Stimulated activated CD8-positive, alpha-beta memory T cell treated with anti-CD3 and anti-CD28 coated beads, Interleukin-4, amount 100 ng/mL, for 48 hours (primary cell): ENCODE measurements at regions not wholly inside any gene's neighbourhood (a gene's known extent, or its start where the extent isn't known, plus 50 kb on each side); places are given as distances from the start of the nearest gene placed in this dataset.
A peak's percentile ranks its signal among the peaks of the same experiment; 100 is the strongest.
"Not testable (repeated sequence)": the region's sequence is repeated elsewhere in the genome, so short reads cannot be mapped to it uniquely, and the experiment has no call there.

ENCODE experiments used
- DNase-seq: peaks from one replicate; pipeline ENCODE4 v3.0.0-alpha.2; 2020

DNA sequence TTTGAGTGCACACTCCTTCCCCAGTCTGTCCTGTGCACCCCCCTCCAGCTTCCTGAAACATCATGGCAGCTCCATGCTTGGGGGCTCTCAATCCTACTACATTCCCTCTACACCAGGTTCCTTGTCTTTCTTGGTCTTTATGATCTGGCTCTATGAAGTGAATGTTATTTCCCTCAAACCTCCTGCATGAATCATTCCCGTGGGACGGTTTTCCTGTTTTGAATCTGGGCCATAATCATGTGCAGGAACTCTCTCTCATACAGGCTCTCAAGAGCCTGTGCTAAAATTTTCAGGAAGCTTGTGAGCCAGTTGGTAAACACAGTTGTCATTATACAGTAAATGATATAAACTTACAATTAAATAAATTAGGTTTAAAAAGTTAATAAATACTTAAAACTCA is 89.8 kb upstream of the KCNE2 start:
- DNase-seq: no peak

DNA sequence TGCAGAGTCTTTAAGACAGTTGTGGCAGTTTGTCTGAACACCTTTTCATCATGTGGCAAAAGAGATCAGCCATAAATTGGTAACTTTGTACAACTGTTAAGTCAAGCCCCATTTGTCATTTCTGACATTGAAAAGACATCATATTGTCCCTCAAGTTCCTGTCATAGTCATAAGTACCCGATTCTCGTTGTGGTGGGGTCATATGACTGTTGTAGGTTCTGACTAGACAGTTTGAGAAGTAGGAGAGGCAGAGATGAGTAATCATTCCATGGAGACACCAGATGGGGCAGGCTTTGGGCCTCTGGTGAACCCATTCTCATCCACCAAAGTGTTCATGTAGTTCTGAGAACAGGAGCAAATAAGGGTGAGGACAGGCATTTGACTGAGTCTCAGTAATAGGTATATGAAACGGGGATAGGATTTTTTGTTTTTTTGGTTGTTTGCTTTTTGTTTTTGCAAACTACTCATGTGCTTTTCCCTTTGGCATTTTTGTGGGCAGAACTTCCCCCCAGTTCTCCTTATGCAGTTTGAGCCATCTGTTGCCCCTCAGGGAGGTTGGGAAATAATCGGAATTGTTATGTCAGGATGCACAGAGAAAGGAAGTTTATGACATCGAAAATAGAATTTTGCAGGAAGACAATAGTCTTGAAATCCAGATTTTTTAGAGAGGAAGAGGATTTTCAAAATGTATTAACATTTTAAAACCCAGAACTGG is 86.9 kb upstream of the KCNE2 start:
- peak; percentile 43 for DNase-seq

DNA sequence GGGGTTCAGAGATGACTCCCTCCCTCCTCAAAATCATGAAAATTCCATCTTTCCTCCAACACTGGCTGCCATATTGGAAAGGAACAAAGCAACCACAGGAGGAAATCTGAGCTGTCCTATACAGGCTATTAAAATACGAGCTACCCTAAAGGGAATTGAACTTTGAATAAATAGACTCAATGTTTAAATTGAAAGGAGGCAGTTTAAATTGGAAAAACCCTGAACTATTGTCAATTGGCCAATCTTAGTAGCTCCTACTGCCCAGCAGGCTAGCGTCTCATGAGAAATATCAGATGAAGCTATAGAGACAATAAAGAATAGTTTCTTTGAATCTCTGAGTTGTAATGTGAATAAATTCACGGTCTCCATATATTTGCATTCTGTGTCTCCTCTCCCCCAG is 85.4 kb upstream of the KCNE2 start:
- DNase-seq: no peak

DNA sequence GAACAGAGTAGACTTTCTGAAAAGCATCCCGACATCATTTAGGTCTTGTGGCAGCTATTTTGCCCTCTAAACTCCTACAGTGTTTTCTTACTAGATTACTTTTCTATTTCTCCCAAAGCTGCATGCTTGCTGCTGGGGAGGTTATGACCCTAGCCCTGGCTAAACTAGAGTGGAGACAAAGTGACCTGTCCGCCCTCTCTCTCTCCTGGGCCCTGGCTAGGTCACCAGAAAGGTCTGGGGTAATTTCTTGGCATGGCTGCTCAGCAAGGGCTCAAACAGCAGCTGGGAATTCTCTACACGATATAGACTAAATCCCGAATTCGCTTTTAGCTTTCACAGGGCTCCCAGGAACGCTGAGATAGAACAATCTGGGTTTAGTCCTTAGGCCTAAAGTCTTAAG is 84.5 kb upstream of the KCNE2 start:
- no peak for DNase-seq

DNA sequence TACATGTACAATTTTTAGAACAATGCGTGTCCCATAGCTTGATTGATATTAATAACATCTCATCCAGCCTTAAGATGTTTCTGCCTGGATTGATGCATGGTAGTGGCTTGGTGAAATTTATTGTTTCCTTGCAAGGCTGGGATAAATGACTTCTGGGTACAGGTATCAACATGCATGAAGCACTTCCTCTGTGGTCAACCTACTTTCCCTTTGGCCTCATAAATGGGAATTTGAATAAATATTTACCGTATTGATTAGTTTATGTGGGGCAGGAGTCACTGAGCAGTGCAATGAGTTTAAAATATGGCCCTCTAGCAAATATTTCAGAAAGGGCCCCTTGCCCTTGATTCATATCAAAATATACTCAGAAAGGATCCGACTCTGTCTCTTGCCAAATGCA is 83.9 kb upstream of the KCNE2 start:
- DNase-seq: no peak

DNA sequence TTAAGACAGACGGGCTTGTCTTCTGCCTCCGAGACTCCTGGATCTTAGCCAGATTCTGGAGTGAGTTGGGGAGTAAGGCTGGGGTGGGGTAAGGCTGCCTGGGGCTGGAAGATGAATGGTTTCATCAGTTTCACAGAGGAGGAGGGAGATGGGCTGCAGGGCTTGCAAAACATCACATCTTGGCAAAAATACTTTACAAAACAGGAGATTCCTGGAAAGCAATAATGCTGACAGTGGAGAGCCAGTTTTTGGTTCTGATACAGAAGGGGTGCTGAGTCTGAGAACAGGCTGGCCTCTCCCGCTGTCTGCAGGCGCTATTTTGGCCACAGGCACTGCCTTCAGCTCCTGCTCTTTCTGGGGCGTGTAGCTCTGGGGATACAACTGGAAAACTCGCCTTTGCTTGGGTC is 83.4 kb upstream of the KCNE2 start:
- DNase-seq: no peak

DNA sequence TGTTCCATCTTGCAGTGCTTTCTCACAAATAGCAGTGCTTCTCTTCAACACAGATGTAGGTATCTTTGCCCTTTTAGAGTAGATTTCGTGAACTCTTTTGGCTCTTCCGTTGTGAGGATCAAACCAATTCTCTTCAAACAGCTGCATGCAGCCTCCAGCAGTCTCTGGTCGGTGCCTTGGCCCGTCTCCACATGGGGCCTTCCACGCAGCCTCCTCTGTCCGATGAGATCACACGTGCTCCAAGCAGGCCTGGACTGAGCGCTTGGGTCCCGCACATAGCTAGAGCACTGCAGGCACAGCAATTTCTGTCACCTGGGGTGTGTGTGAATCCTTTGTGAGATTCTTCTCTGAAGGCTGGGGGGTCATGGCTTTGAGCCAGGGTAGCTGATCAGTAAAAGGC is 82.8 kb upstream of the KCNE2 start:
- DNase-seq: no peak

DNA sequence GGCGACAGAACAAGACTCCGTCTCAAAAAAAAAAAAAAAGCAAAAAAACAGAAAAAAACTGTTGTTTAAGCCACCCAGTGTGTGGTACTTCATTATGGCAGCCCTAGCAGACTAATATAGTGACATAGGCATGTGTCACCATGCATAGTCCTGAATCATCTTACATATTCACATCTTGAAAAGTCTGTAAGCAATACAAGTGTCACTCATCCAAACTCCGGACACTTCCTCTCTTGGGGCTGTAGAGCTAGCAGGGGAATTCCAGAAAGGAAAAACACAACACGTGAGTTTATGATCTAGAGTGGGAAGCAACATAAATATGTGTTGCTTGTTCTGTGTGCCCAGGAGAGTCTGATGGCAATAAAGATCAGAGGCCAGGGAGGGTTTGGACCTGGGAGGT is 81.6 kb upstream of the KCNE2 start:
- no peak for DNase-seq

DNA sequence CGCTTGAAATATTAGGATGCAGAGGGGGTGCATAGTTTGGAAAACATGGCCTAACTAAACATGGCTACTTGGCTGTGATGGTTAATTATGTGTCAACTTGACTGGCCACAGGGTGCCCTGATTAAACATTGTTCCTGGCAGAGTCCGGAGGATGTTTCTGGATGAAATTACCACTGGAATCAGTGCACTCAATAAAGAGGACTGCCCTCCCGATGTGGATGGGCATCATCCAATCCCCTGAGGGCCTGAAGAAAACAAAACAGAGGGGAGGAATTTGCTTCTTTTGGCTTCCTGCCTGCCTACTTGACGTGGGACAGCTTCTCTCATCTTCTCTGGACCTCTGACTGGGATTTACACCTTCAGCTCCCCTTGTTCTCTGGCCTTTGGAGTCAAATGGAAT is 79.1 kb upstream of the KCNE2 start:
- no peak for DNase-seq

DNA sequence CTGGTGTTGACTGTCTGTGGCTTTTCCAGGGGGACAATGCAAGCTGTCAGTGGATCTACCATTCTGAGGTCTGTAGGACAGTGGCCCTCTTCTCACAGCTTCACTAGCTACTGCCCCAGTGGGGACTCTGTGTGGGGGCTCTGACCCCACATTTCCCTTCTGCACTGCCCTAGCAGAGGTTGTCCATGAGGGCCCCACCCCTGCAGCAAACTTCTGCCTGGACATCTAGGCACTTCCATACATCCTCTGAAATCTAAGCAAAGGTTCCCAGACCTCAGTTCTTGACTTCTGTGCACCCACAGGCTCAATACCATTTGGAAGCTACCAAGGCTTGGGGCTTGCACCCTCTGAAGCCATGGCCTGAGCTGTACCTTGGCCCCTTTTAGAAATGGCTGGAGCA is 75.8 kb upstream of the KCNE2 start:
- not testable (repeated sequence) for DNase-seq

DNA sequence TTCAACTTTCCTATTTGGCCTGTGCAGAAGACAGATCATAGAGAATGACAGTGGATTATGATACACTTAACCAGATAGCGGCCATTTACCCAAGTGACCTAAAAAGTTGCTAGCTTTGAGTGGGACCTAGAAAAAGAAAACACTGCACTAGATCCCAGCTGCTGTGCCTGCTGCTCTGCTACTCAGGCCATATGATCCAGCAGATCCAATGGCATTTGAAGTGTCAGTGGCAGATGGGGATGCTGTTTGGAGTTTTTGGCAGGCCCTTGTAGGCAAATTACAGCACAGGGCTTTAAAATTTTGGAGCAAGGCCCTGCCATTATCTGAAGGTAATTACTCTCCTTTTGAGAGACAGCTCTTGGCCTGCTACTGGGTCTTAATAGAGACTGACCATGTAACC is 74.0 kb upstream of the KCNE2 start:
- no peak for DNase-seq

DNA sequence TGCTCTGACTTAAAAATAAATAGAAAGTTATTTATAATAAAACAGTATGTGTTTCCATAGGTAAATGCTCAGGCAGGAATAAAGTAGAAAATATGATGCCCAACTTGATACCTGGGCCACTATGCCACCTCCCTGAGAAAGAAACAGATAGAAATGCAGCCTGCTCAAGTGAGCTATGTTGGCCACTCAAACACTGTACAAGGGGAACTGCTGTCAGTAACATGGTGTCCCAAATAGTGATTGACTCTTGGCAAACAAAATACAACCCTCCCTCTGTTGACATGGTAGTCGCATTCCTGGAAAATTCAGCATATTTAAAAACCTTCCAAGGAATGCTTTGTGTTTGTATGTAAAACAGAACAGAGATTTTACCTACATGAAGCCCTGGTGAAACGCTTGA is 66.9 kb upstream of the KCNE2 start:
- no peak for DNase-seq

DNA sequence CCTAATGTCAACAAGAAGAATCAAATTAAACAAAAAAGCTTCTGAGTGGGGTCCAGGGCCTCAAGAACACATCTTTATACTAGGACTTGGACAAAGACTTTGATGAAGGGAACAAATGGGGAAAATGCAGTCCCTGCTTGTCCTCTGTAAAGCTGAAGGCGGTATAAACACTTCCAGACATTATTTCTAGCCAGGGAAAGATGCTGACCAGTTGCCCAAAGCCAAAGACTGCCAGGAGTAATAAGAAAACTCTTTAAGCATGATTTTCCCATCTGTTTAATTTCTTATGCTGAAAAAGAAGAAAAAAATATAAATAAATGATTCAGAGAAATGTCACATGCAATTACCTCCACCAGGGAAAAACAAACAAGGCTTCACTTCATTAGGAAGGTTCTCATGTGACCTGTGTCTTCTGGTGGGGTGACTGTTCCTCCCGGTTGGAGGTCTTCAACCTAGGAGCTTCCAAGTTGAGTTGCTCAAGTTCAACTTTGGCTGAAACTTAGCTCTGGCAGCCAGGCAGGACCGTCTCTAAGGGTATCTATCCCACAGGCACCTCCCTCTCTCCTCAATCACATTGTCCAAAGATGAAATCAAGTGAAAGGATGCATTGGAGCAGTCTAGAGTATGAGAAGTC is 65.2 kb upstream of the KCNE2 start:
- no peak for DNase-seq

DNA sequence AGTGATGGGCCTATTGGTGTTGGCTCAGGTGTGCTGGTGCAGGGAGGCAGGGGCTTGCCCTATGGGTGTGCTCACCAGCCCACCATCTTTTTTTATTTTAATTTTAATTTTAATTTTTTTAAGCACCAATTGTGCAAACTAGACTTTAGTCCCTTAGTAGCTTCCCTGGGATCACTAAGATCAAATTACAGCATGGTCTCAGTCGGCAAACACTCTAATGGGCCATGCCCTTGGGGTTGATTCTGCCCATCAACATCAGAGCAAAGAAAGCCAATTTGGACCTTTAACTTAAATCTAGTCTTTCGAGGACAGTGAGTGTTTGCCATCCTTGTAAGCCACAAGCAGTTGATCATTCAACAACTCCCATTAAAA is 64.7 kb upstream of the KCNE2 start:
- DNase-seq: no peak

DNA sequence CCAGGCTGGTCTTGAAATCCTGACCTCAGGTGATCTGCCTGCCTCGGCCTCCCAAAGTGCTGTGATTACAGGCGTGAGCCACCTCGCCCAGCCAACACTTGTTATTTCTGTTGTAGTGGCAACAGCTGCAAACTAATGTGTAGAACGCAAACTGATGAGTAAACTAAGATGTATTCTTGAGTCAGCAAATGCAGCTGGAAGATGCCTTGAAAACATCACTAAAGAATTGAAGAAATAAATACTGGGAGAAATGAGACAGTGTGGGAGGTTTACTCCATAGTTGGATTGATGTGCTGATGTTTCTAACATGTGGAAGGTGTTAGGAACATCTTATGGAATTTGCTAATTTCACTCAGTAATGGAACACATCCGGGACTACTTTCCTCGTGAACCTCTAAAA is 61.3 kb upstream of the KCNE2 start:
- no peak for DNase-seq

DNA sequence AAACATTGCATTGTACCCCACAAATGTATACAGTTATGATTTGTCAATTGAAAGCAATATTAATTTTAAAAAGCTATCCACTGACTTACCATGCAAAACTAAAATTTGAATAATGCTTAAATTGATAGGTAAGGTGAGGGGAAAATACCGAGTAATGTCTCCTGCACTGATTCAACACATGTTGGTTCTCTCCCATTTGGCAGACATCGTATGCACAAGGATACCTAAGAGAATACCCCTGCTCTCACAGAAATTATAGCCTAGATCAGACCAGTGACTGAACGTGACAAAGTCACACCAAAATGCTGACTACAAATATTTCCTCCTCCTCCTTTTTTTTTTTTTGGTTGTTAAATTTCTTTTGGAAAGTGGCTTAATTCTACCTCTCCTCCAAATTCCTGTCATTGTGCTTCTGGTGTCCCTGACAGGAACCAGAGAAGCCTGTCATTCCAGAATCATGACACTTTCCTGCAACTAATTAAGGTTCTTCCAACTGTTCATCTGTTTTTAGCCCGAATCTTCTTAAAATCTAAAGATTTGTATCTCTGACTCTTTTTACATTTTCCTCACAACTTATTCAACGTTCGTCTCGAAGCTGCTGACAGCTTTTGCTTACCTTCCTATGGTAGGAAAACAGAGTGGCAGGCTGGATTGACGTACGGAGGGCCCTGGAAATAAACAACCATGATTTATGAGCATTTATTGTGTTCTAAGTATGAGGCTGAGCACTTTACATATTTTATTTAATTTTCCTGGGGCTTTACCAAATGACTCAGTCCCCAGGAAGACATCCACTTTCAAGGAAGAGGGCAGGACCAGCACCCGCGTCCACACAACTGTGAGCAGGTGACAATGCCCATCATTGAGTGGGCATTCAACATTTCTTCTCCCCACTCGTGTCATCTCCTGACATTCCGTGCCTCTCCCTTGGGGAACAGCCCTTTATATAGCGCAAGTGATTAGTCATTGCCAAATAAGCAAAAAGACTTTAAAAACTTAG is 57.9 kb upstream of the KCNE2 start:
- no peak for DNase-seq

DNA sequence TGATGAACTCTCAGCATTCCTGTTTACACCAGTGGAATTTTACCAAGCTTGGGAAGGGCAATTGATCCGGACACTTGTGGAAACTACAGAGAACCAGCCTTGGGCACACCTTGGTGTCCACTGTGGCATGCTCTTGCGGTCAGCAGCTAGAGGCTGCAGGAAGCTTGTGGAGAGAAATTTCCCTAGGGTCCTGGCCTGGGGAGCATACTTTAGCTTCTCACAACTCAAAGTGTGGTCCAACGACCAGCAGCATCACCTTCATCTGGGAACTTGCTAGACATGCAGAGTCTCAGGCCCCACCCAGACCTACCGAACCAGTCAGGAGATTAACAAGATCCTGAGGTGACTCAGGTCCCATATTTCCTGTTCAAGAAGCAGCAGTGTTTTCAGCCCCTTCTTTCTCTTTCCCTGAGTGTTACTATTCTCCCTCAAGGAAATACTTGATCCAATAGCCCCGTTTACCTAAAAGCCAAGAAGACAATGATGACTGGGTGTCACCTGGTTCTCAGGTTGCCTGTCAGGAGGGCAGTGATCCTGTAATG is 55.7 kb upstream of the KCNE2 start:
- DNase-seq: no peak

DNA sequence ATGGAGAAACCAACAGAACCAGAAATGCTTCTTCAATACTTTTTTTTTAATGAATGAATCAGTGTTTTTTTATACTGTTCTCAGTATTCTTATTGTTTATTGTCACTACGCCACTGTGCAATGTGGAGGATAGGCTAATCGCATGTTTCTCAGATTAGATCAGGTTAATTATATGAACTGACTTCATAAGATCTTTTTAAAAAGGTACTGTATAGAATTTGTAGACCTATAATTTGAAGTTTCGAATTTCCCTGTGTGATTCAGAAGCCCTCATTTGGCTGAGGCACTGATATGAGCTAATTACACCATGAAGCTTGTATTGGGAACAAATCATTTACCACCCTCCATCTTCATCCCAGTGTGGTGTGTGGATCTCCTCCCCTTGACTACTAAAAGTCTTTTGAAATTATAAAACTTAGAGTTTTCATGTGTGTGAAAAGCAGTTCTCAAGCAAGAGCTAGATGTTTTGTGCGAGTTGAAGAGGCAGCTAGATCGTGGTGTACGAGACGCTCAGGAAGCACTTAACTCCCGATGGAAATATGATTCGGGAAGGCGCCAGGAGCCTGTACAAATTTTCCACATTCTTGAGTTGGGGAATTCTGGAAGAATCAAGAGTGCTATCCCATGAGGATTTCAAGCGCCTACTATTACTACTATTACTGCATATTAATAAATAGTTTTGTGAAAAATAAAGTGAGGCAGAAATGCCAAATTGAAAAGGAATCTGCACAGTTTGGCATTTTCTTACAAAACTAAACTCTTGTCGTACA is 52.1 kb upstream of the KCNE2 start:
- no peak for DNase-seq

DNA sequence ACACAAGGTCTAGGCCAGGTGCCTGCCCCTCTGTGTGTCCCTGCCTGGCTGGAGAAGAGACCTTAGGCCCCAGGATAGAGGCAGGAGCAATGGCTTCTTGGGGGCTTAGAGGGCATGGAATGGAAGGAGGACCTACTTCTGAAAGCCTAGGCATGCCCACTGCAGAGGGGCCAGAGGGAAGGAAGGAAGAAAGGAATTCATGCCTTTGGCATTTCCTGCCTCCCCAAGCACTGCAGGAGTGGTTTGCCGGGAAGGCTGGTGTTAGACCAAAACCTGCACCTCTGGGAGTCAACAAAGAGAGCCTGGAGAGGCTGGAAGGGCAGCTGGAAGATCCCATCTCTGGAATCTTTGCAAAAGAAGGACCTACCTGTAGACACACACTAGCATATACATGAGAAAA is 50.7 kb upstream of the KCNE2 start:
- no peak for DNase-seq
